GM19035 (cell line): ENCODE measurements at regions not wholly inside any gene's neighbourhood (a gene's known extent, or its start where the extent isn't known, plus 50 kb on each side); places are given as distances from the start of the nearest gene placed in this dataset.

ENCODE experiments used
- ATAC-seq: cut with Tn5 transposase; IDR thresholded peaks from one replicate; pipeline ENCODE4 v1.9.1; 2021; ENCODE audit not compliant: unreplicated experiment

- ATAC-seq, result no peak
Measured at GRCh38 chr18:43875511-43875910, 598.2 kb upstream of the SYT4 start.

- no peak for ATAC-seq
Measured at GRCh38 chr18:43876286-43876685, 599.0 kb upstream of the SYT4 start.

- no peak for ATAC-seq
Measured at GRCh38 chr18:43876748-43877147, 599.5 kb upstream of the SYT4 start.

- no peak for ATAC-seq
Measured at GRCh38 chr18:43877616-43878321, 600.5 kb upstream of the SYT4 start.

- ATAC-seq, result no peak
Measured at GRCh38 chr18:43879415-43879814, 602.1 kb upstream of the SYT4 start.

GRCh38 chr18:43882358-43883055 is 605.2 kb upstream of the SYT4 start:
- ATAC-seq, result no peak

GRCh38 chr18:43883886-43884285 is 606.6 kb upstream of the SYT4 start:
- ATAC-seq, result no peak

- no peak for ATAC-seq
Measured at GRCh38 chr18:43886341-43886740, 609.1 kb upstream of the SYT4 start.

- ATAC-seq, result no peak
Measured at GRCh38 chr18:43887491-43887890, 610.2 kb upstream of the SYT4 start.

GRCh38 chr18:43888598-43888997 is 611.3 kb upstream of the SYT4 start:
- no peak for ATAC-seq

- ATAC-seq, result no peak
Measured at GRCh38 chr18:43893001-43893637, 615.8 kb upstream of the SYT4 start.

GRCh38 chr18:43904209-43904837 is 627.0 kb upstream of the SYT4 start:
- ATAC-seq, result no peak

GRCh38 chr18:43914018-43914417 is 636.7 kb upstream of the SYT4 start:
- no peak for ATAC-seq

GRCh38 chr18:43916984-43917383 is 639.7 kb upstream of the SYT4 start:
- ATAC-seq, result no peak

- ATAC-seq, result no peak
Measured at GRCh38 chr18:43917520-43917919, 640.2 kb upstream of the SYT4 start.

GRCh38 chr18:43919551-43919950 is 642.3 kb upstream of the SYT4 start:
- no peak for ATAC-seq

GRCh38 chr18:43931439-43931838 is 654.1 kb upstream of the SYT4 start:
- ATAC-seq, result no peak

GRCh38 chr18:43932140-43932539 is 654.9 kb upstream of the SYT4 start:
- no peak for ATAC-seq

- ATAC-seq, result no peak
Measured at GRCh38 chr18:43933177-43933576, 655.9 kb upstream of the SYT4 start.

- no peak for ATAC-seq
Measured at GRCh38 chr18:43934322-43934721, 657.0 kb upstream of the SYT4 start.

- ATAC-seq, result no peak
Measured at GRCh38 chr18:43934781-43935471, 657.6 kb upstream of the SYT4 start.
